ENCODE measurements at regions not wholly inside any gene's neighbourhood (a gene's known extent, or its start where the extent isn't known, plus 50 kb on each side); places are given as distances from the start of the nearest gene placed in this dataset.

DNA sequence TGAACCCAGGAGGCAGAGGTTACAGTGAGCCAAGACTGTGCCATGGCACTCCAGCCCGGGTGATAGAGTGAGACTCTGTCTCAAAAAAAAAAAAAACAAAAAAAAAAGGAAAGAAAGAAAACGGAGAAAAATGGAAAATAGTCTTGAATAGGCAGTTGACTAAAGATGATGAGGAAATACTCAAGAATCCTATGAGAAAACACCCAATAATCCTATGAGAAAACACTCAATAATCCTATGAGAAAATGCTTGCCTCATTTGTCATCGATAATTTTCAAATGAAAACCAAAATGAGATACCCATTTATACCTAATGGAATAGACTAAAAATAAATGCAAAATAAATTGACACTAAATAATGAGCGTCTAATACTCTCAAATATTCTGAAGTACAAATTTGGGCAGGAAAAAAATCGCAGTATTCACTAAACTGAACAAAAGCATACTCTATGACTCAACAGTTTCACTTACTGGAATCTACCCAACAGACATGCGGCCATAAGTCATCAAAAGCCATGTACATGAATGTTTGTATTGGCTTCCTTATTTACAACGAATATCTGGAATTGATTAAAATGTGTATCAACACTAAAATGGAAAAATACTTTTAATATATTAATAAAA, 733.9 kb upstream of the CHRM3 start:
- TF ChIP-seq, protein P1, sequence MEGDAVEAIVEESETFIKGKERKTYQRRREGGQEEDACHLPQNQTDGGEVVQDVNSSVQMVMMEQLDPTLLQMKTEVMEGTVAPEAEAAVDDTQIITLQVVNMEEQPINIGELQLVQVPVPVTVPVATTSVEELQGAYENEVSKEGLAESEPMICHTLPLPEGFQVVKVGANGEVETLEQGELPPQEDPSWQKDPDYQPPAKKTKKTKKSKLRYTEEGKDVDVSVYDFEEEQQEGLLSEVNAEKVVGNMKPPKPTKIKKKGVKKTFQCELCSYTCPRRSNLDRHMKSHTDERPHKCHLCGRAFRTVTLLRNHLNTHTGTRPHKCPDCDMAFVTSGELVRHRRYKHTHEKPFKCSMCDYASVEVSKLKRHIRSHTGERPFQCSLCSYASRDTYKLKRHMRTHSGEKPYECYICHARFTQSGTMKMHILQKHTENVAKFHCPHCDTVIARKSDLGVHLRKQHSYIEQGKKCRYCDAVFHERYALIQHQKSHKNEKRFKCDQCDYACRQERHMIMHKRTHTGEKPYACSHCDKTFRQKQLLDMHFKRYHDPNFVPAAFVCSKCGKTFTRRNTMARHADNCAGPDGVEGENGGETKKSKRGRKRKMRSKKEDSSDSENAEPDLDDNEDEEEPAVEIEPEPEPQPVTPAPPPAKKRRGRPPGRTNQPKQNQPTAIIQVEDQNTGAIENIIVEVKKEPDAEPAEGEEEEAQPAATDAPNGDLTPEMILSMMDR (IDR thresholded peaks at IDR 0.05), result no peak
- TF ChIP-seq POLR2AphosphoS5 (IDR thresholded peaks at IDR 0.05), result no peak

Data from upper lobe of left lung (tissue), 4 donors.